ENCODE measurements at regions not wholly inside any gene's neighbourhood (a gene's known extent, or its start where the extent isn't known, plus 50 kb on each side); places are given as distances from the start of the nearest gene placed in this dataset.

GRCh38 chr1:230548997-230549396 lies 93.3 kb upstream of the COG2 start:
- Mint-ChIP-seq H3K4me1 (ENCODE audit: insufficient read depth, unreplicated experiment) (no peaks in the 10 kb centered on the region), H3K27me3 (ENCODE audit: insufficient read depth, unreplicated experiment) (peaks cover 18% of the 10 kb centered on the region), H3K9me3 (ENCODE audit: unreplicated experiment) (no peaks in the 10 kb centered on the region), H3K36me3 (ENCODE audit: insufficient read depth, unreplicated experiment) (no peaks in the 10 kb centered on the region), H3K27ac (ENCODE audit: low read depth, unreplicated experiment) (no peak overlapping the region), H3K4me3 (ENCODE audit: unreplicated experiment) (no peak overlapping the region)
- ChIA-PET CTCF (interaction anchor here (0.6 to 0.7 kb wide), 2 partner anchors 84 to 249 kb away, joined by 3 to 4 read pairs; no protein-coding TSS in a partner anchor), POLR2A (interaction anchor here (0.7 to 1.3 kb wide), 3 partner anchors 27 to 136 kb away, joined by 3 to 4 read pairs (median 3); no protein-coding TSS in a partner anchor)
- intact Hi-C loops (cut with micrococcal nuclease), result no loop called here
- TF ChIP-seq CTCF (IDR thresholded peaks at IDR 0.05; ENCODE audit: unreplicated experiment), result no peak
- BruUV-seq (replicated peaks), result no TSS peak
- DNase-seq (ENCODE audit: unreplicated experiment), result no peak

GRCh38 chr1:230548357-230548756 lies 93.9 kb upstream of the COG2 start:
- Mint-ChIP-seq H3K27me3 (ENCODE audit: insufficient read depth, unreplicated experiment) (peaks cover 12% of the 10 kb centered on the region), H3K9me3 (ENCODE audit: unreplicated experiment) (no peaks in the 10 kb centered on the region), H3K4me3 (ENCODE audit: unreplicated experiment) (no peak overlapping the region), H3K36me3 (ENCODE audit: insufficient read depth, unreplicated experiment) (no peaks in the 10 kb centered on the region), H3K4me1 (ENCODE audit: insufficient read depth, unreplicated experiment) (no peaks in the 10 kb centered on the region), H3K27ac (ENCODE audit: low read depth, unreplicated experiment) (no peak overlapping the region)
- no peak for TF ChIP-seq CTCF (IDR thresholded peaks at IDR 0.05; ENCODE audit: unreplicated experiment)
- CTCF ChIA-PET, result interaction anchor here (0.6 to 0.7 kb wide), 2 partner anchors 17 to 85 kb away, joined by 3 to 4 read pairs; no protein-coding TSS in a partner anchor
- POLR2A ChIA-PET, result interaction anchor here (0.7 to 1.3 kb wide), 3 partner anchors 26 to 136 kb away, joined by 3 to 4 read pairs (median 3); no protein-coding TSS in a partner anchor
- DNase-seq (ENCODE audit: unreplicated experiment), result no peak
- intact Hi-C loops (cut with micrococcal nuclease), result no loop called here
- no TSS peak for BruUV-seq (replicated peaks)

DNA sequence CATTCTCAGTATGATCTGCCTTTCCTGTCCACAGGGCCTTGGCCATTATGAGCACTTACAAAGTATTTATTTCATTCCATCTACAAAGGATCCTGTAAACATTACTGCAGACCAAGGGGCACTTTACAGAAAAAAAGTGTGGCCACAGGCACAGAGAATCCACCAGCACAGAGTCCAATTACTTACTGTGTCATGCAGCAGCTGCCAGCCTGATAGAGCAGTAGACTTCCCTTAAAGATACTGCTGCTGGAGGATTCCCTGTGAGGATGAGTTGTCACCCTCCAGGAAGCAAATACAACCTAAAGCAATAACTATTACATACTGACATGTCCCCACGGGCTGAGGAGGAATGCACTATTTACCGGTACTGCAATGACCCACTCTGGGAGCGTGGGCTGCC lies 97.1 kb upstream of the COG2 start:
- ChIA-PET CTCF (interaction anchor here (0.6 kb wide), 1 partner anchor 298 kb away, joined by 3 read pairs; no protein-coding TSS in a partner anchor), POLR2A (interaction anchor here (0.5 kb wide), 1 partner anchor 97 kb away, joined by 3 read pairs; no protein-coding TSS in a partner anchor)
- Mint-ChIP-seq H3K4me1 (ENCODE audit: insufficient read depth, unreplicated experiment) (peaks cover 24% of the 10 kb centered on the region), H3K27ac (ENCODE audit: low read depth, unreplicated experiment) (no peak overlapping the region), H3K9me3 (ENCODE audit: unreplicated experiment) (no peaks in the 10 kb centered on the region), H3K36me3 (ENCODE audit: insufficient read depth, unreplicated experiment) (peaks cover 6% of the 10 kb centered on the region), H3K4me3 (ENCODE audit: unreplicated experiment) (no peak overlapping the region), H3K27me3 (ENCODE audit: insufficient read depth, unreplicated experiment) (no peaks in the 10 kb centered on the region)
- intact Hi-C loops (cut with micrococcal nuclease), result no loop called here
- DNase-seq (ENCODE audit: unreplicated experiment), result no peak
- BruUV-seq (replicated peaks), result no TSS peak
- TF ChIP-seq CTCF (IDR thresholded peaks at IDR 0.05; ENCODE audit: unreplicated experiment), result no peak

- Mint-ChIP-seq H3K27ac (ENCODE audit: low read depth, unreplicated experiment) (no peak overlapping the region), H3K27me3 (ENCODE audit: insufficient read depth, unreplicated experiment) (no peaks in the 10 kb centered on the region), H3K4me3 (ENCODE audit: unreplicated experiment) (no peak overlapping the region), H3K9me3 (ENCODE audit: unreplicated experiment) (no peaks in the 10 kb centered on the region), H3K36me3 (ENCODE audit: insufficient read depth, unreplicated experiment) (peaks cover 8% of the 10 kb centered on the region), H3K4me1 (ENCODE audit: insufficient read depth, unreplicated experiment) (peaks cover 24% of the 10 kb centered on the region)
- ChIA-PET POLR2A (no interaction called here), CTCF (interaction anchor here (0.6 kb wide), 2 partner anchors 298 to 417 kb away, joined by 3 read pairs; no protein-coding TSS in a partner anchor)
- intact Hi-C loops (cut with micrococcal nuclease), result no loop called here
- TF ChIP-seq CTCF (IDR thresholded peaks at IDR 0.05; ENCODE audit: unreplicated experiment), result no peak
- no peak for DNase-seq (ENCODE audit: unreplicated experiment)
- no TSS peak for BruUV-seq (replicated peaks)
Observed at GRCh38 chr1:230544758-230545157, 97.5 kb upstream of the COG2 start.

Data from MCF 10A (cell line).